Ishikawa (cell line): ENCODE measurements at regions not wholly inside any gene's neighbourhood (a gene's known extent, or its start where the extent isn't known, plus 50 kb on each side); places are given as distances from the start of the nearest gene placed in this dataset.

Experiments used
- CEBPB ChIP-seq: IDR thresholded peaks from 2 replicates; pipeline ENCODE4 v1.6.1; 2012
- CREB1 ChIP-seq: IDR thresholded peaks from 2 replicates; pipeline ENCODE4 v1.6.1; 2012; ENCODE audit warnings: low read depth
- EGR1 ChIP-seq: IDR thresholded peaks from 2 replicates; pipeline ENCODE4 v1.6.1; 2012
- EP300 ChIP-seq: IDR thresholded peaks from 2 replicates; pipeline ENCODE4 v1.6.1; 2012; ENCODE audit warnings: borderline replicate concordance
- FOXM1 ChIP-seq: IDR thresholded peaks from 2 replicates; pipeline ENCODE4 v1.6.1; 2012; ENCODE audit warnings: low read depth, borderline replicate concordance
- NFIC ChIP-seq: IDR thresholded peaks from 2 replicates; pipeline ENCODE4 v1.6.1; 2012
- RAD21 ChIP-seq: IDR thresholded peaks from 2 replicates; pipeline ENCODE4 v1.6.1; 2012; ENCODE audit warnings: low read depth
- REST ChIP-seq: IDR thresholded peaks from 2 replicates; pipeline ENCODE4 v1.6.1; 2012; ENCODE audit warnings: low read depth, mild to moderate bottlenecking
- TAF1 ChIP-seq: IDR thresholded peaks from 2 replicates; pipeline ENCODE4 v1.6.1; 2012; ENCODE audit warnings: low read depth, mild to moderate bottlenecking
- TCF12 ChIP-seq: IDR thresholded peaks from 2 replicates; pipeline ENCODE4 v1.6.1; 2012; ENCODE audit warnings: low read depth
- TEAD4 ChIP-seq: IDR thresholded peaks from 2 replicates; pipeline ENCODE4 v1.6.1; 2012
- YY1 ChIP-seq: IDR thresholded peaks from 2 replicates; pipeline ENCODE4 v1.6.1; 2012; ENCODE audit warnings: low read depth
- ZBTB7A ChIP-seq: IDR thresholded peaks from 2 replicates; pipeline ENCODE4 v1.6.1; 2012; ENCODE audit warnings: low read depth
- TF ChIP-seq, protein P1 (sequence below): IDR thresholded peaks from 2 replicates; pipeline ENCODE4 v1.6.1; 2012
- TF ChIP-seq, protein P2 (sequence below): IDR thresholded peaks from 2 replicates; pipeline ENCODE4 v1.6.1; 2012

DNA sequence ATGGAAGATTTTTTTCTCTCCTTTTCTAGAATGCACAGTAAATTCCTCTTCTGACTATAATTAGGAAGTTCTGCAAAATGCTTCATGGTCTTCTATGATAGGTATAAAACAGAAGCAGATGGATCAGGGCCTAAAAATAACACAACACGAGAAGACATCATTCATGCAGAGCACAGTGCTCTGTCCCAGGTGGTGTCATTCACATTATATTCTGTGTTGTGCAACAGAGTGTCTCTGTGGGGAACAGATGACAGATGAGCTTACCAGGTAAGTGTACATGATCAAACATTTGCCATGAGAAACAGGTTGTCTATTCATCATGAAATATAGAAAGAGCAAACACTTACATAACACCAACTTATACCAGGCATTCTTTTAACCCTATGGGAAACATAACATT is 288.3 kb downstream of the KCTD12 start:
- TF ChIP-seq EP300 (no peak), TCF12 (no peak), RAD21 (no peak), TEAD4 (no peak), YY1 (no peak), FOXM1 (no peak)
- TF ChIP-seq, protein P1, sequence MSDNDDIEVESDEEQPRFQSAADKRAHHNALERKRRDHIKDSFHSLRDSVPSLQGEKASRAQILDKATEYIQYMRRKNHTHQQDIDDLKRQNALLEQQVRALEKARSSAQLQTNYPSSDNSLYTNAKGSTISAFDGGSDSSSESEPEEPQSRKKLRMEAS, result no peak

DNA sequence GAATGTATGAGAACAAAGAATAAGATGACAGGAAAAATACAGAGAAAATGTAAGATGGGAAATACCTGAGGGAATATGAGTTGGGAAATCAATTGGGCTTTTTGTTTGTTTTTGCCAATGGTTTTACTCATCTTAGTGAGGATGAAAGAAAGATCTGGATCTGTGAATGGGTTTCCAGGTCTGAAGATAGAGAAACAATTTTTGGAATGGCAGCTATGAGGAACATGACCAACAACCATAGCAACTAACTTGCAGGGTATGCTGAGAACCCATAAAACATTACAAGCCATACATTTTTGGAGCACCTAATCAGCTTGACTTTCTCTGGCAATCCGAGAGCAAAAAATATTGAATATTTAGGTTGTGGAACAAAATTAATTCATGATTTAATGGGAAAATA is 290.0 kb downstream of the KCTD12 start:
- TF ChIP-seq REST (no peak), EP300 (no peak), TAF1 (no peak), EGR1 (no peak)
- TF ChIP-seq, protein P1, result no peak

- TF ChIP-seq REST (no peak), EGR1 (no peak), TCF12 (no peak), ZBTB7A (no peak), TAF1 (no peak), YY1 (no peak), TEAD4 (no peak), CREB1 (no peak), FOXM1 (no peak), CEBPB (no peak), NFIC (no peak), EP300 (no peak), RAD21 (no peak)
- TF ChIP-seq, protein P2, sequence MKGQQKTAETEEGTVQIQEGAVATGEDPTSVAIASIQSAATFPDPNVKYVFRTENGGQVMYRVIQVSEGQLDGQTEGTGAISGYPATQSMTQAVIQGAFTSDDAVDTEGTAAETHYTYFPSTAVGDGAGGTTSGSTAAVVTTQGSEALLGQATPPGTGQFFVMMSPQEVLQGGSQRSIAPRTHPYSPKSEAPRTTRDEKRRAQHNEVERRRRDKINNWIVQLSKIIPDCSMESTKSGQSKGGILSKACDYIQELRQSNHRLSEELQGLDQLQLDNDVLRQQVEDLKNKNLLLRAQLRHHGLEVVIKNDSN, result no peak
- TF ChIP-seq, protein P1, result no peak
These were observed 291.8 kb downstream of the KCTD12 start for GRCh38 chr13:76594435-76594834.

DNA sequence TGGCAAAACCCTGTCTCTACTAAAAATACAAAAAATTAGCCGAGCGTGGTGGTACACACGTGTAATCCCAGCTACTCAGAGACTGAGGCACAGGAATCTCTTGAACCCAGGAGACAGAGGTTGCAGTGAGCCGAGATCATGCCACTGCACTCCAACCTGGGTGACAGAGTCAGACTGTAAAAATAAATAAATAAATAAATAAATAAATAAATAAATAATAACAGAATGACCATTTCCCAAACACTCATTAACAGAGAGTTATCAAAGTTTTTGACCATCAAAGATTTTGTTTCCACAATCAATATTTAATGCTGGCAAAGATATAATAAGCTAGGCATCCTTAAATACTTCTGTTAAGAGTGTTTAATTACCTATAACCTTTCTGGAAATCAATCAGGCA is 299.4 kb downstream of the KCTD12 start:
- TF ChIP-seq CREB1 (no peak), EP300 (no peak), TCF12 (no peak), FOXM1 (no peak), YY1 (no peak), CEBPB (no peak), EGR1 (no peak), ZBTB7A (no peak), RAD21 (no peak), TAF1 (no peak), NFIC (no peak), TEAD4 (no peak), REST (no peak)
- TF ChIP-seq, protein P1, result no peak
- TF ChIP-seq, protein P2, result no peak
